HCT116 (cell line): ENCODE measurements at regions not wholly inside any gene's neighbourhood (a gene's known extent, or its start where the extent isn't known, plus 50 kb on each side); places are given as distances from the start of the nearest gene placed in this dataset.

Source experiments
- ATAC-seq: fragments of 200-7000 bp; cut with Tn5 transposase; 2 replicates; pipeline ENCODE4 v1.9.1; 2020; ENCODE audit warnings: mild to moderate bottlenecking, moderate library complexity
- BruUV-seq: library from RNA; stranded (reverse); fragments of 400-500 nt; replicated peaks from 2 replicates; lab custom pipeline; 2021; lab: Mats Ljungman, UMichigan
- CTCF ChIA-PET: fragments of 300-600 bp; sonication (Branson Sonifier 250); formaldehyde crosslinking; loops from one replicate; lab custom pipeline; 2021; ENCODE audit warnings: antibody characterized with exemption; lab: Charles Lee
- POLR2A ChIA-PET: fragments of 300-600, 350-600 bp; sonication (Branson Sonifier 250); formaldehyde crosslinking; loops from one replicate; lab custom pipeline; 2021; ENCODE audit warnings: antibody characterized with exemption; lab: Charles Lee
- RAD21 ChIA-PET, 2 experiments: fragments of 300-600 bp; sonication (Branson Sonifier 250); formaldehyde crosslinking; loops; one replicate each; lab custom pipeline; 2023; ENCODE audit warnings: low total read pairs in 2 of 2; ENCODE audit not compliant: uncharacterized antibody in 2 of 2, unreplicated experiment in 2 of 2, low non-redundant PET in 1 of 2; lab: Charles Lee
- DNase-seq: peaks from one replicate; pipeline ENCODE4 v3.0.0-alpha.2; 2010; ENCODE audit warnings: low read depth, low spot score
- H2AFZ ChIP-seq: fragments of 200-600 bp; shearing (Covaris generic), sonication (generic); 2 replicates; pipeline ENCODE4 v1.6.1; 2017; ENCODE audit warnings: low read depth, mixed run types, mixed read lengths, antibody characterized with exemption, low read length; ENCODE audit not compliant: poor library complexity, severe bottlenecking
- H3K27ac ChIP-seq: 2 replicates; pipeline ENCODE4 v1.5.1; 2012; ENCODE audit warnings: low read depth, low read length
- H3K27me3 ChIP-seq: fragments of 200-600 bp; sonication (generic); 2 replicates; pipeline ENCODE4 v1.6.1; 2016; ENCODE audit warnings: mixed run types, low read length, mixed read lengths; ENCODE audit not compliant: insufficient read depth
- H3K36me3 ChIP-seq, 2 experiments: fragments of 200-500 bp in 1 of 2; fragments of 200-600 bp in 1 of 2; sonication (Bioruptor generic) in 1 of 2; sonication (generic) in 1 of 2; 2 replicates each; pipeline versions ENCODE4 v1.5.1 to v1.6.1; 2014 to 2016; ENCODE audit warnings: low read length in 2 of 2, inconsistent platforms in 1 of 2, mixed read lengths in 1 of 2, mixed run types in 1 of 2; ENCODE audit not compliant: insufficient read depth in 2 of 2, control insufficient read depth in 1 of 2
- H3K4me1 ChIP-seq, 2 experiments: fragments of 200-600 bp in 1 of 2; sonication (generic) in 1 of 2; 2 replicates each; pipeline versions ENCODE4 v1.5.1 to v1.6.1; 2012 to 2017; ENCODE audit warnings: low read length in 2 of 2, inconsistent platforms in 1 of 2, mild to moderate bottlenecking in 1 of 2, mixed read lengths in 1 of 2, mixed run types in 1 of 2, moderate library complexity in 1 of 2; ENCODE audit not compliant: insufficient read depth in 2 of 2, control insufficient read depth in 1 of 2
- H3K4me2 ChIP-seq: fragments of 200-600 bp; sonication (generic); 2 replicates; pipeline ENCODE4 v1.6.1; 2017; ENCODE audit warnings: mixed run types, low read length, mixed read lengths
- H3K4me3 ChIP-seq, 2 experiments: fragments of 200-600 bp in 1 of 2; sonication (generic) in 1 of 2; replicated peaks in 1 of 2; 2 replicates each; pipeline ENCODE4 v1.5.1; 2011 to 2016; ENCODE audit warnings: low read length in 2 of 2, control low read depth in 1 of 2, low read depth in 1 of 2, mild to moderate bottlenecking in 1 of 2, mixed read lengths in 1 of 2, mixed run types in 1 of 2
- H3K79me2 ChIP-seq: fragments of 200-600 bp; sonication (generic); 2 replicates; pipeline ENCODE4 v1.6.1; 2017; ENCODE audit warnings: mild to moderate bottlenecking, mixed run types, low read length, moderate library complexity, mixed read lengths; ENCODE audit not compliant: insufficient read depth
- H3K9ac ChIP-seq: fragments of 200-600 bp; sonication (generic); 2 replicates; pipeline ENCODE4 v1.6.1; 2016; ENCODE audit warnings: low read length, mixed read lengths
- H3K9me2 ChIP-seq: fragments of 200-600 bp; sonication (generic), shearing (Covaris generic); 2 replicates; pipeline ENCODE4 v1.6.1; 2017; ENCODE audit warnings: mixed run types, mild to moderate bottlenecking, moderate library complexity; ENCODE audit not compliant: insufficient read depth
- H3K9me3 ChIP-seq, 2 experiments: fragments of 200-500 bp in 1 of 2; fragments of 200-600 bp in 1 of 2; sonication (Bioruptor generic) in 1 of 2; sonication (generic) in 1 of 2; 2 replicates each; pipeline ENCODE4 v1.6.1; 2014 to 2017; ENCODE audit warnings: low read length in 2 of 2, mixed read lengths in 2 of 2, inconsistent platforms in 1 of 2, low read depth in 1 of 2, mild to moderate bottlenecking in 1 of 2, mixed run types in 1 of 2, moderate library complexity in 1 of 2; ENCODE audit not compliant: control insufficient read depth in 1 of 2, insufficient read depth in 1 of 2
- H4K20me1 ChIP-seq: fragments of 200-600 bp; sonication (generic), shearing (Covaris generic); 2 replicates; pipeline ENCODE4 v1.6.1; 2017; ENCODE audit warnings: mixed run types, mild to moderate bottlenecking, moderate library complexity; ENCODE audit not compliant: insufficient read depth
- ATF3 ChIP-seq: IDR thresholded peaks from 2 replicates; pipeline ENCODE4 v1.6.1; 2012
- CEBPB ChIP-seq: IDR thresholded peaks from 2 replicates; pipeline ENCODE4 v1.6.1; 2012; ENCODE audit warnings: low read depth
- EZH2 ChIP-seq: fragments of 200-600 bp; sonication (generic); IDR thresholded peaks from 2 replicates; pipeline ENCODE4 v1.6.1; 2017; ENCODE audit warnings: antibody characterized with exemption, mixed run types
- EZH2phosphoT487 ChIP-seq: fragments of 200-600 bp; IDR thresholded peaks from 2 replicates; pipeline ENCODE4 v1.6.1; 2018; ENCODE audit warnings: antibody characterized with exemption, borderline replicate concordance
- FOSL1 ChIP-seq: IDR thresholded peaks from 2 replicates; pipeline ENCODE4 v1.6.1; 2012; ENCODE audit warnings: low read depth
- JUND ChIP-seq: IDR thresholded peaks from 2 replicates; pipeline ENCODE4 v1.6.1; 2012
- POLR2A ChIP-seq: IDR thresholded peaks from 2 replicates; pipeline ENCODE4 v1.7.0; 2011; ENCODE audit warnings: borderline replicate concordance; ENCODE audit not compliant: insufficient read depth, insufficient read length; ENCODE audit errors: extremely low read depth
- POLR2AphosphoS5 ChIP-seq: IDR thresholded peaks from 2 replicates; pipeline ENCODE4 v1.6.1; 2011; ENCODE audit warnings: mild to moderate bottlenecking, low read depth, low read length, moderate library complexity
- RAD21 ChIP-seq: IDR thresholded peaks from 2 replicates; pipeline ENCODE4 v1.6.1; 2012; ENCODE audit warnings: low read depth, mild to moderate bottlenecking
- SIN3A ChIP-seq: IDR thresholded peaks from 2 replicates; pipeline ENCODE4 v1.6.1; 2012; ENCODE audit warnings: low read depth
- SP1 ChIP-seq: IDR thresholded peaks from 2 replicates; pipeline ENCODE4 v1.6.1; 2012; ENCODE audit warnings: low read depth
- intact Hi-C: fragments of 100-400 bp; cut with micrococcal nuclease; formaldehyde crosslinking; loops from 2 replicates; pipeline ENCODE4 v1.10.0; 2022

GRCh38 chr5:73296772-73297171 is 123.8 kb downstream of the TMEM174 start:
- POLR2A ChIA-PET, result no interaction called here
- intact Hi-C loops, result no loop called here
- DNase-seq, result no peak

GRCh38 chr5:73295921-73296320 is 122.9 kb downstream of the TMEM174 start:
- no TSS peak for BruUV-seq
- Histone ChIP-seq H2AFZ (no peak overlapping the region), H4K20me1 (no peaks in the 10 kb centered on the region), H3K27me3 (no peaks in the 10 kb centered on the region), H3K9ac (no peak overlapping the region), H3K4me3 (no peak overlapping the region), H3K4me2 (no peak overlapping the region), H3K27ac (no peak overlapping the region), H3K79me2 (no peaks in the 10 kb centered on the region), H3K9me3 (no peaks in the 10 kb centered on the region), H3K9me2 (no peaks in the 10 kb centered on the region), H3K4me1 (peaks cover 0 to 14% of the 10 kb centered on the region in 2 experiments; a peak in 1 of 4 replicates), H3K36me3 (no peaks in the 10 kb centered on the region)
- CTCF ChIA-PET, result interaction anchor here (1.3 to 1.4 kb wide), 2 partner anchors 80 to 213 kb away, joined by 4 to 5 read pairs; no protein-coding TSS in a partner anchor
- DNase-seq (no peak), ATAC-seq (no peak)
- POLR2A ChIA-PET, result no interaction called here
- TF ChIP-seq JUND, result no peak
- no peak for TF ChIP-seq POLR2A
- no peak for TF ChIP-seq FOSL1
- TF ChIP-seq CEBPB, result no peak
- RAD21 ChIA-PET, result no interaction called here
- intact Hi-C loops, result loop anchor here (2.0 kb wide), 1 partner anchor 213 kb away; no protein-coding TSS in a partner anchor

More at GRCh38 chr5:73296772-73297171, 123.8 kb downstream of the TMEM174 start:
- H3K9me2 ChIP-seq, result no peaks in the 10 kb centered on the region
- no peak for ATAC-seq
- RAD21 ChIA-PET, result no interaction called here
- peaks cover 0 to 14% of the 10 kb centered on the region in 2 experiments; a peak in 1 of 4 replicates for H3K4me1 ChIP-seq
- H3K27me3 ChIP-seq, result no peaks in the 10 kb centered on the region
- H3K9me3 ChIP-seq, result no peaks in the 10 kb centered on the region
- no peaks in the 10 kb centered on the region for H3K36me3 ChIP-seq
- H2AFZ ChIP-seq, result no peak overlapping the region
- CTCF ChIA-PET, result no interaction called here
- no peak overlapping the region for H3K27ac ChIP-seq
- TF ChIP-seq EZH2phosphoT487, result no peak
- no peak for TF ChIP-seq FOSL1
- no peak for TF ChIP-seq POLR2AphosphoS5
- no peak for TF ChIP-seq JUND
- no peak for TF ChIP-seq RAD21
- no peak for TF ChIP-seq SP1
- no peak for TF ChIP-seq SIN3A
- TF ChIP-seq ATF3, result no peak
- no peak for TF ChIP-seq EZH2
- H3K9ac ChIP-seq, result no peak overlapping the region
- no peak overlapping the region for H3K4me3 ChIP-seq
- BruUV-seq, result no TSS peak
- H4K20me1 ChIP-seq, result no peaks in the 10 kb centered on the region
- H3K79me2 ChIP-seq, result no peaks in the 10 kb centered on the region
- no peak overlapping the region for H3K4me2 ChIP-seq
